Spleen (tissue), 11 donors: ENCODE measurements at regions not wholly inside any gene's neighbourhood (a gene's known extent, or its start where the extent isn't known, plus 50 kb on each side); places are given as distances from the start of the nearest gene placed in this dataset.

Source experiments
- DNase-seq: peaks from one replicate; pipeline ENCODE4 v3.0.0-alpha.2; 2020
- H3K27ac ChIP-seq, 8 donors: fragments of 200-600 bp; sonication (generic) in 7 of 8; 1 replicate in 4 of 8; 2 replicates in 4 of 8; pipeline versions ENCODE4 v1.5.0 to v1.8.0; 2016 to 2021; ENCODE audit warnings: inconsistent platforms in 4 of 8, mild to moderate bottlenecking in 4 of 8, moderate library complexity in 1 of 8
- H3K27me3 ChIP-seq, 7 donors: fragments of 200-600 bp; sonication (generic) in 6 of 7; replicated peaks in 1 of 7; 1 replicate in 4 of 7; 2 replicates in 3 of 7; pipeline versions ENCODE4 v1.5.0 to v1.8.0; 2016 to 2021; ENCODE audit warnings: inconsistent platforms in 3 of 7, mild to moderate bottlenecking in 1 of 7
- H3K36me3 ChIP-seq, 6 donors: fragments of 200-600 bp; sonication (generic) in 5 of 6; 1 replicate in 4 of 6; 2 replicates in 2 of 6; pipeline versions ENCODE4 v1.5.0 to v1.8.0; 2016 to 2021; ENCODE audit warnings: inconsistent platforms in 2 of 6
- H3K4me1 ChIP-seq, 6 donors: fragments of 200-600 bp; sonication (generic) in 5 of 6; 1 replicate in 3 of 6; 2 replicates in 3 of 6; pipeline versions ENCODE4 v1.5.0 to v1.8.0; 2016 to 2021; ENCODE audit warnings: inconsistent platforms in 3 of 6
- H3K4me3 ChIP-seq, 8 donors: fragments of 200-600 bp; sonication (generic) in 7 of 8; 1 replicate in 4 of 8; 2 replicates in 4 of 8; pipeline versions ENCODE4 v1.5.0 to v1.8.0; 2016 to 2021; ENCODE audit warnings: inconsistent platforms in 4 of 8, mild to moderate bottlenecking in 4 of 8, moderate library complexity in 2 of 8
- H3K9me3 ChIP-seq, 8 donors: fragments of 200-600 bp; sonication (generic) in 7 of 8; 1 replicate in 4 of 8; 2 replicates in 4 of 8; pipeline versions ENCODE4 v1.5.0 to v1.8.0; 2016 to 2021; ENCODE audit warnings: inconsistent platforms in 4 of 8
- POLR2A ChIP-seq, 3 donors: fragments of 450-650 bp; IDR thresholded peaks; one replicate each; pipeline ENCODE4 v1.5.1; 2017; ENCODE audit warnings: antibody characterized with exemption in 3 of 3, mild to moderate bottlenecking in 1 of 3
- POLR2AphosphoS5 ChIP-seq, 3 donors: sonication (generic); formaldehyde crosslinking; IDR thresholded peaks; one replicate each; pipeline ENCODE4 v1.5.1; 2017; ENCODE audit warnings: antibody characterized with exemption in 3 of 3
- WGBS, 5 donors: extraction: QIAGEN DNeasy Blood & Tissue Kit in 3 of 5; methylation state at CpG; one replicate each; pipeline versions ENCODE4 v1.1.5 to v1.1.7; 2013 to 2018; 5-methylcytosine and 5-hydroxymethylcytosine counted together
- intact Hi-C: fragments of 100-400 bp; cut with DNase I; formaldehyde crosslinking; loops from one replicate; pipeline ENCODE4 v1.15.0; 2023; ENCODE audit warnings: low total_unique reads
- TF ChIP-seq, protein P1 (sequence below), 11 experiments: fragments of 200-600 bp in 7 of 11; fragments of 450-650 bp in 4 of 11; sonication (generic) in 4 of 11; IDR thresholded peaks in 8 of 11; conservative IDR thresholded peaks in 3 of 11; 1 replicate in 7 of 11; 2 replicates in 4 of 11; pipeline versions ENCODE4 v1.4.0 to v1.8.0; 2016 to 2021; ENCODE audit warnings: antibody characterized with exemption in 11 of 11, inconsistent platforms in 4 of 11, mild to moderate bottlenecking in 1 of 11
- donor health status: healthy with polysubstance abuse.
- donor health status: DM: no; HTN: no; CAD: no; lungs with moderate emphysema.
- donor health status: DM: no; HTN: no; CAD: no.
- donor health status: Bipolar disorder and iron deficiency.
- donor health status: healthy.
- donor health status: DM: no; HTN: no; CAD: no.
- donor health status: DM: yes; HTN: yes; CAD: no.

DNA sequence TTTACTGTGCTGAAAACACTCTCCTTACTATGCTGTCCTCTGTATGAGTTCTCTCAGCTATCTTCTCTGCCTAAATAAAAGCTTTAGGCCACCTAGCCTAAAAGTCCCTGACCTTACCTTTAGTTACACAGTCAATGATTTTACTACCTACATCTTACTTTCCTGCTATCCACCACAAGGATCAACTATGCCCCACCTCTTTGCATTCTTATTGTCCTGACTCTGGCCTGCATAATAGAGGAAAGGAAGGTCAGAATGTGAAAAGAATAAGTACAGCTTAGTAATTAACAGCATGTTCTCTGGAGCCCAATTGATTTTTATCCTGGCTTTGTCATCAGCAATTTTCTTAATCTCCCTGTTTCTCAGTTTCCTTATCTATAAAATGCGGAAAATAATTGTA, 1257.8 kb downstream of the RPA4 start:
- no peaks in the 10 kb centered on the region for H3K4me1 ChIP-seq
- 91 to 95% (median 91%) methylated on average over 1 of the region's 1 CpG for WGBS, 5 donors
- H3K27me3 ChIP-seq, result no peaks in the 10 kb centered on the region
- H3K36me3 ChIP-seq, result no peaks in the 10 kb centered on the region
- peaks cover 0 to 6% (median 0%) of the 10 kb centered on the region in 8 donors for H3K9me3 ChIP-seq
- TF ChIP-seq POLR2A (IDR thresholded peaks at IDR 0.05), result no peak
- no peak for TF ChIP-seq POLR2AphosphoS5 (IDR thresholded peaks at IDR 0.05)
- TF ChIP-seq, protein P1, sequence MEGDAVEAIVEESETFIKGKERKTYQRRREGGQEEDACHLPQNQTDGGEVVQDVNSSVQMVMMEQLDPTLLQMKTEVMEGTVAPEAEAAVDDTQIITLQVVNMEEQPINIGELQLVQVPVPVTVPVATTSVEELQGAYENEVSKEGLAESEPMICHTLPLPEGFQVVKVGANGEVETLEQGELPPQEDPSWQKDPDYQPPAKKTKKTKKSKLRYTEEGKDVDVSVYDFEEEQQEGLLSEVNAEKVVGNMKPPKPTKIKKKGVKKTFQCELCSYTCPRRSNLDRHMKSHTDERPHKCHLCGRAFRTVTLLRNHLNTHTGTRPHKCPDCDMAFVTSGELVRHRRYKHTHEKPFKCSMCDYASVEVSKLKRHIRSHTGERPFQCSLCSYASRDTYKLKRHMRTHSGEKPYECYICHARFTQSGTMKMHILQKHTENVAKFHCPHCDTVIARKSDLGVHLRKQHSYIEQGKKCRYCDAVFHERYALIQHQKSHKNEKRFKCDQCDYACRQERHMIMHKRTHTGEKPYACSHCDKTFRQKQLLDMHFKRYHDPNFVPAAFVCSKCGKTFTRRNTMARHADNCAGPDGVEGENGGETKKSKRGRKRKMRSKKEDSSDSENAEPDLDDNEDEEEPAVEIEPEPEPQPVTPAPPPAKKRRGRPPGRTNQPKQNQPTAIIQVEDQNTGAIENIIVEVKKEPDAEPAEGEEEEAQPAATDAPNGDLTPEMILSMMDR (IDR thresholded peaks at IDR 0.05 in 8 of 11, conservative IDR thresholded peaks at IDR 0.05 in 3 of 11), result no peak
- no peak for DNase-seq
- H3K4me3 ChIP-seq, result no peak overlapping the region
- intact Hi-C loops, result no loop called here
- H3K27ac ChIP-seq, result no peak overlapping the region

DNA sequence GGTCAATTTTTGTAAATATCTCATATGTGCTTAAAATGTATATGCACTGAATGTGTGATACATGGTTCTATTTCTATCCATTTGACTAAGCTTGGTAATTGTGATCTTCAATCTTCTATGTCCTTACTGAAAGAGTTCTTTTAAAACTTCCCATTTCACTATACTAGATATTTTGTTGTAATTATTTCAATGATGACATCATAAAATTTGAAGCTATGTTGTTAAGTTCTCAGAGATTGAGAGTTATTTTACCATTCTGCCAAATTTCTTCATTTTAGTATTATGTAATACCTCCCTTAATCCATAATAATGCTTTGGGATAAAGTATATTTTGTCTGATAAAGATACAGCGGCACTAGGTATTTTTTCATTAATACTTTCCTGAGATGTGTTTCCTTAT, 1307.3 kb downstream of the RPA4 start:
- H3K36me3 ChIP-seq, result no peaks in the 10 kb centered on the region
- DNase-seq, result no peak
- H3K4me1 ChIP-seq, result no peaks in the 10 kb centered on the region
- no peak for TF ChIP-seq POLR2A (IDR thresholded peaks at IDR 0.05)
- no peak for TF ChIP-seq POLR2AphosphoS5 (IDR thresholded peaks at IDR 0.05)
- TF ChIP-seq, protein P1 (IDR thresholded peaks at IDR 0.05 in 8 of 11, conservative IDR thresholded peaks at IDR 0.05 in 3 of 11), result no peak
- no peaks in the 10 kb centered on the region for H3K27me3 ChIP-seq
- intact Hi-C loops, result no loop called here
- 83 to 95% (median 94%) methylated on average over 1 of the region's 1 CpG for WGBS, 5 donors
- H3K9me3 ChIP-seq, result peaks cover 0 to 3% (median 0%) of the 10 kb centered on the region in 8 donors
- H3K27ac ChIP-seq, result no peak overlapping the region
- H3K4me3 ChIP-seq, result no peak overlapping the region

DNA sequence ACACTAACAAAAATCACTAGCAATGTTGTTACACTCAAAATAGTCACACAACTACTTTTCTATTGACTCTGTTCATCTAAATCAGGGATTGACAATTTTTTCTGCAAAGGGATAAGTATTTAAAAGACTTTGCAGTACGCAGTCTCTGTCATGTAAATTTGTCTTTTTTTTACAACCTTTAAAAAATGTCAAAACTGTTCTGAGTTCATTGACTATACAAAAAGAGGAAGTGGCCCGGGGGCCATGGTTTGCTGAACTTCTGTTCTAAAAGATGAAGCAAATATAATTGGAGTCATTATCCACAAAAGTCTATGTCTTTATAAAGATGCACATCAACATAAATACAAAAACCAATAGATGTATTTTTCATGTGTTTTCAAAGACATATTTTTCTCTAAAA, 1310.3 kb downstream of the RPA4 start:
- Histone ChIP-seq H3K27me3 (no peaks in the 10 kb centered on the region), H3K4me1 (no peaks in the 10 kb centered on the region), H3K4me3 (no peak overlapping the region), H3K27ac (no peak overlapping the region), H3K36me3 (no peaks in the 10 kb centered on the region), H3K9me3 (peaks cover 0 to 6% (median 0%) of the 10 kb centered on the region in 8 donors)
- TF ChIP-seq, protein P1 (IDR thresholded peaks at IDR 0.05 in 8 of 11, conservative IDR thresholded peaks at IDR 0.05 in 3 of 11), result no peak
- no peak for TF ChIP-seq POLR2AphosphoS5 (IDR thresholded peaks at IDR 0.05)
- no peak for TF ChIP-seq POLR2A (IDR thresholded peaks at IDR 0.05)
- intact Hi-C loops, result no loop called here
- WGBS, 5 donors, result 22 to 52% (median 36%) methylated on average over 2 of the region's 2 CpGs
- no peak for DNase-seq

DNA sequence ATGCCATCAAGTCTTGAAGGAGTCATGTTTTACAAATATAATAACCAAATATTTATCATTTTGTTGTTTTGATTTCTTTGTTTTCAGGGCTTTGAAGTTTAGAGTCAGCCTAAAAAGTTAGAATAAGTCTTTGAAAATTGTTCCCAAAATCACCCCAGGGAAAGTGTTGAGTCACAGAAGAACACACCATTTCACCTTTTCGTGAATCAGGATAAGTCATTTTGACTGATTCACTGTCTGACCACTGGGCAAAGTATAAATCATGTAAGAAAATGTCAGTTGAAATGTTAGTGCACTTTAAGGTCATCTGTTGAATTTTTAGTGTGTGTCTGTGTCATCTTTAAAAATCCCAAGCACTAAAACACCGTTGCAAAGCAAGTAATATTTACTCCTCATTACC, 1320.1 kb downstream of the RPA4 start:
- Histone ChIP-seq H3K27me3 (peaks cover 0 to 3% (median 0%) of the 10 kb centered on the region in 7 donors), H3K36me3 (no peaks in the 10 kb centered on the region), H3K27ac (no peak overlapping the region), H3K9me3 (no peaks in the 10 kb centered on the region), H3K4me1 (no peaks in the 10 kb centered on the region), H3K4me3 (no peak overlapping the region)
- DNase-seq, result no peak
- intact Hi-C loops, result no loop called here
- WGBS, 5 donors, result 54 to 75% (median 62%) methylated on average over 2 of the region's 2 CpGs
- no peak for TF ChIP-seq POLR2AphosphoS5 (IDR thresholded peaks at IDR 0.05)
- no peak for TF ChIP-seq POLR2A (IDR thresholded peaks at IDR 0.05)

DNA sequence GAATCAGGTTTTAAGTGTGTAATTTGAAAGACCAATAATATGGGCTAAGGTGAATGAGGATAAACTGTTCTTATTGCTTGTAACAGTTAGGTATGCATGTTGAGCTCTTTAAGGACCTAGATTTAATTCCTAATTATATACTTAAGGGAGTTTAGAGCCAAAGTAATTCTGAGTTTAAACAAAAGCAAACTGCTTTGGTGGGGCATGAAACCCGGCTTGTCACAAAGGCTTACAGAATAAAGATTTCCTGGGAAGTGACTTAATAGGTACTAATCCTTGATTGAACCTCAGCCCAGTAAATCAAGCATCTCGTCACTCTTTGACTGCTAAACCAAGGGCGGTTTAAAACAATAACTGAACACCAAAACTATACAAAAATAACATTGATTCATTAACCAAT, 1324.2 kb downstream of the RPA4 start:
- no peak for DNase-seq
- no peaks in the 10 kb centered on the region for H3K27me3 ChIP-seq
- TF ChIP-seq, protein P1 (IDR thresholded peaks at IDR 0.05 in 8 of 11, conservative IDR thresholded peaks at IDR 0.05 in 3 of 11), result no peak
- TF ChIP-seq POLR2A (IDR thresholded peaks at IDR 0.05) (no peak), POLR2AphosphoS5 (IDR thresholded peaks at IDR 0.05) (no peak)
- no peak overlapping the region for H3K4me3 ChIP-seq
- H3K27ac ChIP-seq, result no peak overlapping the region
- no peaks in the 10 kb centered on the region for H3K36me3 ChIP-seq
- intact Hi-C loops, result no loop called here
- H3K4me1 ChIP-seq, result no peaks in the 10 kb centered on the region
- peaks cover 0 to 7% (median 0%) of the 10 kb centered on the region in 8 donors for H3K9me3 ChIP-seq
- WGBS, 5 donors, result 74 to 93% (median 82%) methylated on average over 3 of the region's 3 CpGs
